ENCODE measurements at regions not wholly inside any gene's neighbourhood (a gene's known extent, or its start where the extent isn't known, plus 50 kb on each side); places are given as distances from the start of the nearest gene placed in this dataset.

- TF ChIP-seq RELB (IDR thresholded peaks at IDR 0.05; ENCODE audit: low read depth): no peak
- no peak for TF ChIP-seq ZBTB4 (CRISPR knock-in tag; IDR thresholded peaks at IDR 0.05)
- no peak for TF ChIP-seq SRF (IDR thresholded peaks at IDR 0.05; ENCODE audit: low read depth in 2 of 2, low read length in 2 of 2)
- no peak for TF ChIP-seq GATAD2B (conservative IDR thresholded peaks at IDR 0.05; ENCODE audit: low read depth)
- TF ChIP-seq CHD2 (IDR thresholded peaks at IDR 0.05; ENCODE audit: borderline replicate concordance, low read depth, low read length): no peak
These were observed 1976.2 kb upstream of the IGFBP7 start (continued) for GRCh38 chr4:59086410-59086809.

GRCh38 chr4:59091146-59092142 is 1981.3 kb upstream of the IGFBP7 start:
- no peaks in the 10 kb centered on the region for H3K36me3 ChIP-seq (ENCODE audit: control insufficient read depth in 2 of 2, insufficient read depth in 2 of 2, low read length in 1 of 2)
- TF ChIP-seq SUZ12 (IDR thresholded peaks at IDR 0.05; ENCODE audit: unreplicated experiment): no peak
- no peak for TF ChIP-seq EED (IDR thresholded peaks at IDR 0.05; ENCODE audit: low read depth)
- TF ChIP-seq CBFB (IDR thresholded peaks at IDR 0.05; ENCODE audit: low read depth): no peak
- TF ChIP-seq POLR2A (IDR thresholded peaks at IDR 0.05; ENCODE audit: low read depth, low read length): no peak
- TF ChIP-seq YY1 (IDR thresholded peaks at IDR 0.05; ENCODE audit: low read depth, low read length): no peak
- TF ChIP-seq DPF2 (IDR thresholded peaks at IDR 0.05): no peak
- TF ChIP-seq ZNF24 (IDR thresholded peaks at IDR 0.05): no peak
- TF ChIP-seq NR2C2 (IDR thresholded peaks at IDR 0.05; ENCODE audit: borderline replicate concordance, control insufficient read depth, insufficient read length, low read depth): no peak
- no peak for TF ChIP-seq RELA (IDR thresholded peaks at IDR 0.05; ENCODE audit: borderline replicate concordance, partially characterized antibody)
- no peak for TF ChIP-seq JUND (IDR thresholded peaks at IDR 0.05; ENCODE audit: low read depth, low read length)
- no peak for TF ChIP-seq GABPA (IDR thresholded peaks at IDR 0.05; ENCODE audit: low read depth)
- no peak for TF ChIP-seq FOXM1 (IDR thresholded peaks at IDR 0.05; ENCODE audit: low read depth, low read length)
- TF ChIP-seq MYB (IDR thresholded peaks at IDR 0.05; ENCODE audit: borderline replicate concordance, low read depth, low read length): no peak
- TF ChIP-seq EGR1 (IDR thresholded peaks at IDR 0.05; ENCODE audit: borderline replicate concordance in 1 of 2, low read depth in 2 of 2, low read length in 2 of 2): no peak
- FAIRE-seq: no peak
- intact Hi-C loops (cut with micrococcal nuclease; ENCODE audit: unreplicated experiment): no loop called here
- H3K27me3 ChIP-seq (replicated peaks in 1 of 2; ENCODE audit: control insufficient read depth in 2 of 2, insufficient read depth in 2 of 2, low read length in 1 of 2): no peaks in the 10 kb centered on the region
- H3K79me2 ChIP-seq (ENCODE audit: control insufficient read depth, insufficient read depth, low read length): no peaks in the 10 kb centered on the region
- ChIA-PET SMC1A (ENCODE audit: uncharacterized antibody, unreplicated experiment) (no interaction called here), CTCF (interaction anchor here (0.7 kb wide), 1 partner anchor 73 kb away, joined by 3 read pairs; no protein-coding TSS in a partner anchor), POLR2A (no interaction called here), RAD21 (ENCODE audit: unreplicated experiment) (no interaction called here)
- in situ Hi-C loops (cut with MboI): no loop called here
- WGBS (ENCODE audit: insufficient coverage, insufficient replicate concordance, low lambda C conversion rate, missing lambda C conversion rate): 26% methylated on average over 12 of the region's 12 CpGs
- H2AFZ ChIP-seq (ENCODE audit: control insufficient read depth, low read depth, low read length): no peak overlapping the region
- H3K27ac ChIP-seq (ENCODE audit: control insufficient read depth, insufficient read depth): no peak overlapping the region
- H4K20me1 ChIP-seq (ENCODE audit: control insufficient read depth, insufficient read depth): no peaks in the 10 kb centered on the region
- ATAC-seq: peak; percentile 61
- no peak overlapping the region for H3K4me2 ChIP-seq (ENCODE audit: control insufficient read depth, insufficient read depth)
- BruUV-seq (replicated peaks): no TSS peak
- H3K9me3 ChIP-seq (replicated peaks; ENCODE audit: control insufficient read depth, insufficient read depth, low read length): no peaks in the 10 kb centered on the region
- H3K4me3 ChIP-seq: no peak overlapping the region
- DNase-seq (ENCODE audit: low read depth, low spot score): no peak
- H3K4me1 ChIP-seq (ENCODE audit: control insufficient read depth, insufficient read depth, low read length): no peaks in the 10 kb centered on the region
- H3K9ac ChIP-seq (ENCODE audit: control insufficient read depth, insufficient read depth, low read length): no peak overlapping the region

Data from GM12878 (cell line).